EL (cell line): ENCODE measurements at regions not wholly inside any gene's neighbourhood (a gene's known extent, or its start where the extent isn't known, plus 50 kb on each side); places are given as distances from the start of the nearest gene placed in this dataset.

Source experiments
- DNase-seq: peaks from one replicate; pipeline ENCODE4 v3.0.0-alpha.2; 2016

DNA sequence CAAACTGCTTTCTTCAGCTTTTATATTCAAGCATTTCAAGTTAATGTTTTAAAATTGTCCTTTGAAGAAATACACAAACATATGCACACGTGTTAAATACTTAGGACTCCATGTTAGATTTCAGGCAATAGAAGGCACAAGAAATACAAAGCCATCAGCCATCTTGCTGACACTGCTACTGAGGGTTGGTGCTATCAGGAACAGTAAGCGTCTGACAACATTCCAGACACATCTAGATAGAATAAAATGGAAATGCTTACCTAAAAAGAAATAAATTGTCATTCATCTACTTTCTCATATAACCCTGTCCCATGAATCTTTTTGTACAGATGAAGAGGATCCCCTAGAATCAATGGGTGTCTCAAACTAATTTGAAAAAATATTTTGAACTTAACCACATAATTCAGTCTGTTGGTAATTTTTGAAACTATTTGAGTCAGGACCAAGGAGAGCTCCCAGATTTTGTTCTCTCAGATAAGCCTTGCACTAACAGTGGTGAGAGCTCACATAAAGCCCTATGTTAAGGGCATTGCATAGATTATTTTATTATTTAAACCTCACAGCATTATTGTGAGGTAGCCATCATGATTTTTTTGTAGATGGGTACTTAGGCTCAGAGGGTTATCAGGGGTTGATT lies 631.1 kb upstream of the POU3F2 start:
- DNase-seq, result peak; percentile 0

DNA sequence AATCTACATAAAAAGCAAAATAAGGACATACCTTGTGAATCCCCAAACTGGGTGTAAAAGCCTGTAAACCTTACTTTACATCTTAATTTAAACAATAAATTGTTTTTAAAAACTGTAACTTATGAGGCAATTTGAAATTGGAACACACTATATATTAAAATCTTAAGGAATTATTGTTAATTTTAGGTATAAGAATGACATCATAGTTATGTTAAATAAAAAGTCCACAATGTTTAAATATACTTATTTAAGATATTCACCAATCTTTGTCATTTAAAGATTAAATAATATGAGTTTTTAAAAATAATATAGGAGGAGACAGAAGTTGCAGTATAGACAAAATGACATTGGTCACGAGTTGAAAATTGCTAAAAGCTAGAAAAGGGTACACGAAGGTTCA lies 621.9 kb upstream of the POU3F2 start:
- DNase-seq, result no peak

DNA sequence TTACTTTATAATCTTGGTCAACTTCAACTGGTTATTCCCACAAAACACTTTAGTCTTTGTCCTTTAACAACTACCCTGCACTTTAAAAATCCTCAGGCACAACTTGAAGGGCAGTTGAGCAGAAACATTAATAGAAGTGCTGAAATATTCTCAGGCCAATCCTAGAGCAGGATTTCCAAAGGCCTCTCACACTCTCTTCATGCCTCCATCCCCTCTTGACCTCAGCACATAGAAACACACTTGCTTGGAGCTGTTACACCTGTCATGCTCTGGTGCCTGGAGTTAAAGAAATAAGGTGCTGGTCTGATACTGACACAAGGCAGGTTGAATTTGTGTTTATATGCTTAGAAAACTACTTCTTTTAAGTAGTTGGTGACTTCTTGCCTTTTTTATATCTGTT lies 618.8 kb upstream of the POU3F2 start:
- no peak for DNase-seq

DNA sequence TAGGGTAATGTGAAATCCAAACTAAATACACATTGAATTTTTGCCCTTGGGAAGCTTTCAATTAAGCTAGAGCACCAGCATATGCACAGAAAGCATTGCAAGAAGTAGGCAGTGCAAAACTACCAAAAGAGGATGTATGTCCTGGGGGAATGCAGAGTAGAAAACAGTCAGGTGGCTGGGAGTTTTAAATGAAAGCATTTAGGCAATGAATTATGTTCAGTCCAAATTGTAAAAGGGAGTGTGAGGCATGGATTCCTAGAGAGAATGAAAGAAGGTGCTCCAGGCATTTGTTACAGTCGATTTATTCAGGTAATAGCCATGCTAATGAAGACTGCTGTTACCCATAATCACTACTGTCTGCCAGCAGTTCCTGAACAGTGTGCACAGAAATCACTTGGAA lies 604.1 kb upstream of the POU3F2 start:
- no peak for DNase-seq

DNA sequence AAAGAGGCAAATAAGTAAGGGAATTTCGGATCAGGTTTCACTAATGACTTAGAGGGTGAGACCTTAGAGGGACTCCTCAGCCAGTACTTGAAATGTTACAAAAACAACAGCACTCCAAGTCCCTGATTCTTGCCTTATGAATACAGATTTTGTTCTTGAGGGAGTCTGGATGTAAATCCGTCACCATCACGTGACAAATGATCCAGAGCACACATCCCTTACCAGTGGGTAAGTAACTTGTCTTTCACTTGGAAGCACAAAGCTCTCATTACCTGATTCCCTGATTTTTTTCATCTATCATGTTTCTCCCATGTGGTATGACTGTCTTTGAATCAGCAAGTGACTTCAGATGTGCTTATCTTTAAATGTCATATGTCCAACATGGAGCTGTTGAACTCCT lies 595.3 kb upstream of the POU3F2 start:
- no peak for DNase-seq

DNA sequence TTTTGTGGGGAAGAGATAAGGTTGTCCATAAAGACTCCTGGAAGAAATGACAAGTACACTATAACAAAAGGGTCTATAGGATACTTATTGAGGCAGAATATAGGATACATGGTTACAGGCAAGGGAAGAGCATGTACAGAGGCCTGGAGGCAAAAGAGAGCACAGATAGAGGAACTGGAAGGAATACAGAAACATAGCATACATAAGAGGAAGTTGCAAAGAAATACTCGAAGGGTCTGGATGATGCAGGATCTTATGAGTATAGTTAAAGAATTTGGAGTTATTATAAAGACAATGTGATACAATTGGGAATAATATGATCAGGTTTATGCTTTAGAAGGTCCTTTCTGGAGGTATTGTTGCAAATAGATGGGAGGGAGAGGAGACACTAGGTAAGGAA lies 592.7 kb upstream of the POU3F2 start:
- no peak for DNase-seq

DNA sequence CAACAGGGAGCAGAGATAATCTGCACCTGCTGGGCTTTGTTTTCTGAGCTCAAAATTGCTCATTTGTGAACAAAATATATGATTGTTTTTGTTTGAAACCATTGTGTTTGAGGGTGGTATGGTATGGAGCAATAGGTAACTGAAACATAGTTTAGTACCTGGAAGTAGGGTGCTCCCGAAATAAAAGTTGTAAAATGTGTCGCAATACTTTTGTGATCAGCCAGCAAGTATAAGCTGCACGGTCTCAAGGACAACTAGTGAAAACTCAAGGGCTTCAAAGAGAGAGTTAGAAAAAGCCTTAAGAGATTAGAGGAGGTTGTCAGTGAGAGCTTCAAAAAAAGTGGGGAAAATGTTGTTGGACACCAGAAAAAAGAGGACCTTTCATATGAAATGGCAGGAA lies 579.8 kb upstream of the POU3F2 start:
- DNase-seq, result no peak

DNA sequence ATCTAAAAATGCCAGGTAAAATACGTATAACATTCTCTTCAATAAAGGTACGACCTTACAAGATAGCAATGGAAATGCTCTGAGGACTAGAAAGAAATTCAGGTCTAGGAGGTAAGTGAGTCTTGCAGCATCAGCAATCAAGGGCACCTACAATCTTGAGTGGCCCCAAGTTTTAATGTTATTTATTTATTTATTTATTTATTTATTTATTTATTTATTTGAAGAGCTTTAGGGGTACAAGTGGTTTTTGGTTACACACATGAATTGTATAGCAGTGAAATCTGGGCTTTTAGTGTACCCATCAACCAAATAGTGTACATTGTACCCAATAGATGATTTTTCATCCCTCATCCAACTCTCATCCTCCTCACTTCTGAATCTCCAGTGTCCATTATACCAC lies 574.0 kb upstream of the POU3F2 start:
- DNase-seq, result no peak

DNA sequence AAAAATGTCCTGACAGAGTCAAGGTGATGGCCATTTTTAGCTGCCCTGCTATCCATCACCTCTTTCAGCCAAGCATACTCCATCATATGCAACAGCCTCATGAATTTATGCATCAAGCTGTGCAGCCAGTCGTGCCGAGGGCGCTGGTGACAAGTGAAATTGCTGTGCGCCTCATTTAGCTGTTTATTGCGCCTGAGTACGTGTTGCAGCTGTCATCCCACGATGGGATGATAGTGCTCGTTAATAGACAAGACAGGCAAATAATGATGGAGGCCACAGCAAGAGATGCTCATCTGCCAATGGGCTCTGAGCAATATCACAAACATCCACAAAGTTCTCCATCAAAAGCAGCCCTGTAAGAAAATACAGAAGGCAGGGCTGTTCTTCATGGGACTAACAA lies 562.3 kb upstream of the POU3F2 start:
- no peak for DNase-seq

DNA sequence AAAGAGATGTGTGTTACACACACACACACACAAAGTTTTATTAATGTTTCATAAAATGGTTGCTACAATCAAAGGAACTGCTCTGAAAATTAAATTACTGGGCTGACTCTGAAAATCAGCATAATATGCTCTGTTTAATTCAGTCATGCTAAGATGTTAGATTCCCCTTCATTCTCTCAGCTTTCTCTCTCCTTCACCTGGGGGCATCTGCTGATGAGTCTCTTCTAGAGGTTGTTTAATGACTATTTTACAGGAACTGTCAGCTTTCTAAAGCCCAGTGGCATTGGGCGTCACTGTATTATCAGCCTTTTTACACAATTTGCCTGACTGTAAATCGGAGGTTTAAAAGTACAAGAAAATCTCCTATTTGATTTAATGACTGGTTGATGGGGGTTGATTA lies 559.7 kb upstream of the POU3F2 start:
- no peak for DNase-seq

DNA sequence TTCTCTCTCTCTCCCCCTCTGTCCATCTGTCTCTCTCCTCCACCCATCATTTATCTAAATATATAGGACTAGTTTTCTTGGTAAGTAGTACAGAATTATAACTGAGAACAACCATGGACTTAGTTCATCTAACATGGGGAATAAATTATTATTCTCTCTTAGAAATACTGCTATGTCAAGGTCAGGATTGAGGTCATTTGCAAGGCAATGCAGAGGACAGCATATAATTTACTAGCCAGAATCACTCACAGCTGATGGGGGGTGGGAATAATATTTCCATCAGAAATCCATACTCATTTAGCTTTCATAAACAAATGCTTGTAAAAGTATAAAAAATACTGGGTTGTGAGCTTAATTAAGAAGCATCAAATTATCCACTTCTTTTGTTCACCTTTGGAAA lies 553.9 kb upstream of the POU3F2 start:
- no peak for DNase-seq

DNA sequence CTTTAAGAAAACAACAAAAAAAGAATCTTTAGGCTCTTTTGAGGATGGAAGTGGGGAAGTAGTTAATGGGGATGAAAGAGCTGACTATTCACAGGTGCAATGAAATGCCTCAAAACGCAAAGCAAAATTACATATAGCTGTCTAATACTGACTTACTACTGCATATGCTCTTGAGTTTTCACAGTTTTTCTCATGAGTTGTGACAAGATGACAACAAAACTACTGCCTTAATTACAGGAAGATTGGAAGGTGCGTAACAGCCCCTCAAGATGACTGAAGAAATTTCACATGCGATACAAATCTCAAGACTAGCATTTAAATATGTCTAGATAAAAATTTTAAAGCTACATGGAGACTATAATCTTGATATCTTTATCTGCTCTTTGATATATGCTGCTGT lies 547.8 kb upstream of the POU3F2 start:
- DNase-seq, result no peak

DNA sequence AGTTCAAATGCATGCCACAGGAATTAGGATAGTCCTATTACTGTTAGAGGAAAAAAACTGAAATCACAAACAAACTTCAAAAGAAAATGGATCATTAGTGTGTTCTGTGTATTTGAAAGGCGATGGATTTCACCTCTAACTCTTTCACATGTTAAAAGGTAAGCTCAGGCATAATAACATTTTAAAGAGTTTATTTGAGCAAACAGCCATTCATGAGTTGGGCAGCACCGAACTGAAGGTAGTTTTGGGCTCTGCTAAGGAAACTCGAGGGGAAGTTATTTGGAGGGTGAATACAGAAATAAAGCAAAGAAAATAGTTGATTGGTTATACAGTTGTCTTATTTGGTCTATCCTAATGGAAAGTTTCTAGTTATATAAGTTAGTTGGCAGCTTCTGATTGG lies 546.5 kb upstream of the POU3F2 start:
- DNase-seq, result no peak

DNA sequence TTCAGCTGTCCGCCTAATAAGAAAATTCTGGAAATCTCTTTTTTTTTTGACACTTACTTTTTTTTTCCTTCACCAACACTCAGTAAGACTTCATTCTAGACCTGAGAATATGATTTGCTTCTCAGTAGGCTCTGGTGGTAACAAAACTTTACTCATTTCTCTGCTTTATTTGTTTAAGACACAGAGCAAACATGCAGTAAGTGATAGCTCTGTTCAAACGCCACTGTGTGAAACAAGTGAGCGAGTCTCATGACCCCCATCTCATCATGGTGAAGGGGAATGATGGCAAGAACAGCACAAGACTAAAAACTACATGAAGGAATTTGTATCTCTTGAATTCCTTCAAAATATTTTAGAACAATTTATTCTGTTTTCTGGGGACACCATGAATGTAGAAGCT lies 541.6 kb upstream of the POU3F2 start:
- DNase-seq, result no peak

DNA sequence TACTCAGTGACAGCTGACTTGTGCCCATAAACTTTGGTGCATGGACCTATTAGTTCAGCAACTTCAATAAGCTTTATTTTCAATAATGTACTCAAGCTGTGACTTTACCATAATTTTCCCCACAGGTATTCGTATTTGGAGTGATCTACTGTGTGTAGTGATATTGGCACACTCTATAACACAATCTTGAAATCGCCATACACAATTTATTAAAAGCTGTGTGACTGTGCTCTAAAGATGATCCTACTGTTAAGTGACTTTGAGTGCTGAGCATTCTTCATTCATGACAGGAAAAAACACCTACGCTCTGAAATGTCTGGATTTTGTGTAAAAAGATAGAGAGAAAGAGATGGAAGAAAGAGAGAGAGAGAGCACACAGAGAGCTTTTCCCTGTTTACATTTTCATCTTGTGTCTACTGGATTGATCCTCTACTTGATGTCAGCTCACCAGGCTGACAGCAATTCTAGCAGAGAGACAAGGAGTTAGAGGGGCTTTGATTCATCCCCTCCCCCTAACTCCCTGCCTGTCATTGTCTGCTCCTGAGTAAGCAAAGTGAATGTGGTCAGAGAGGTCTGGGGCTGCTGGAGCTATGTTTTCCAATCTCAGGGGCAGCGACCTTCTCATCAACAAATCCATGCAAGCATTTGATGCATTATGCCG lies 538.7 kb upstream of the POU3F2 start:
- DNase-seq, result no peak

DNA sequence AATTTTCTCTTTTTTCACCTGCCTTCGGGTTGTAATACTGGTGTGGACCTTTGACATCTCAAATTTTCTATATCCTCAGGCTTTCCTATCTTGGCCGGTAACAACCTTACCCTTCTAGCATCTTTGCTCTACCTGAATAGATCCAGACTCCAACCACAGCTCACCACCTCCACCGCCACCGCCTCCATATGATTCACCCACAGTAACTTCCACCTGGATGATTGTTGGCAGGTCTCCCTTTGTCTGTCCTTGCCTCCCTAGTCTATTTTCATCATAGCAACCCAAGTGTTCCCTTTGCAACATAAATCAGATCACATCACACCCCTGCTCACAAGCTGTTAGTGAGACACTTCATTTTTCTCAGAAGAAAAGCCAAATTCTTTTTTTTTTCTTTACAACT lies 525.8 kb upstream of the POU3F2 start:
- DNase-seq, result no peak

DNA sequence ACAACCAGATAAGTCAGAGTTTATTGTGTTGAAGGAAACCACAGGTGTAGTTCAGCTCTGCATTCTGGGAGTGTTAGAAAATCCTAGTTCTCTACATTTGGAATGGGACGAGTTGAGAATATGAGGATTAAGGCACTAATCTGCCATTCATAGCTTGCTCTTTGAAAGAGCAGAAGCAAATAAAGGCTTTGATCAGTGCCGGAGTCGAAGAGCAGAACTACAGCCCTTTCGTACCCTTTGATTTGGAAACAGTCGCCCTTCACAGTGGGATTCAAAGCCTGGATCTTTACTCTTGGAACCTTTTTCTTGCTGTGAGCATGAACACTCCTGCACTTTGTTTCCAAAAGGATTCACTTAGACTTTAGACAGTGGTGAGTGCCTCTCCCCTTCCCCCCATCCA lies 523.9 kb upstream of the POU3F2 start:
- no peak for DNase-seq

DNA sequence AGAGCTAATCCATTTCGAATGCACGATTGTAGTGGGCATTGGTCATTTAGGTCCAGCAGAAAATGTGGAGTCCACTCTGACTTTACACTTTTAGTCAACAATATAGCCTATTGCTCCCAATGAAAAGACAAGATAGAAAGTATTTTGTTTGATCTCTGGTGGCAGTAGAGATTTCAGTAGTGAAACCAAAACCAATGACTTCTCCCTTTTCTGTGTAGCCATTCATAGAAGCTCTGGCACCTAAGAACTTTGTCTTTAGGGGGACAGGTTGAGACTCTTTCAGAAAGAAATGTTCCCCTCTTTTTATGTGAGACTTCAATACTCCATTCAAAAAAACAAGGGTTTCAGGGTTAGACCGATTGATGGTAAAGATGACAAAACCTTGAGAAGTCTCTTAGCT lies 510.8 kb upstream of the POU3F2 start:
- no peak for DNase-seq

DNA sequence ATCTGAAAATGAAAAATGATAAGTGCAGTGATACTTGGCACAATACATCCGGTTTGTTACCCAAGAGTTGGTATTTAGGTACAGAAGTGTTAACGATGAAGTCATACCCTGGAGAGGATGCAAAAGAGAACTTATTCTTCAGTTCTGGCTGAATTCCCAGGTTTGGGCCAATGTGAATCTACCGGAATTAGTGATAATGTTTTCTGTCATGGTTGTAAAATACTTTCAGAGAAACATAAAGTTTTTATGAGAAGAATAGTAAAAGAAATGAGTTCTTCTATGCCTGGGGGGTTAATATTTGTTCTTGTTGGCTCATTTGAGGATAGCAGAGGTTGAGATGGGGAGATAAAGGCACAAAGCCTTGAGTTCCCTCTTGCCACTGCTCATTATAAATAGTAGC lies 509.9 kb upstream of the POU3F2 start:
- no peak for DNase-seq

DNA sequence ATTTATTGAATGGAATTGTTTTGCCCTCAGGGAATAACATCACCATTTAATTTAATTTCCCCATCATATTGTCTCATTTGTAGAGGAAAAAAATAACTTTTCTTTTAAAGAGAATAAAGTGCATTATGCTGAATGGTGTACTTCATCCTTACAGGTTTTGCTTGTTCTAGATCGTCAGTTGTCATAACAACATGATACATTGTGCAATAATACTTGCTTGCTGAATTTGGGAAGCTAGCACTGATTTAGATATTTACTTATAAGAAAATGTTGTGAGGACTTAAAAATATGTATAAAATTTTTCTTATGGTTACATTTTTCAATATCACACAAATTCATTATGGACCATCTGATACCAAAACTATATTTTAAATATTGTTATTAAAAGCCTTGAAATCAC lies 509.0 kb upstream of the POU3F2 start:
- no peak for DNase-seq

DNA sequence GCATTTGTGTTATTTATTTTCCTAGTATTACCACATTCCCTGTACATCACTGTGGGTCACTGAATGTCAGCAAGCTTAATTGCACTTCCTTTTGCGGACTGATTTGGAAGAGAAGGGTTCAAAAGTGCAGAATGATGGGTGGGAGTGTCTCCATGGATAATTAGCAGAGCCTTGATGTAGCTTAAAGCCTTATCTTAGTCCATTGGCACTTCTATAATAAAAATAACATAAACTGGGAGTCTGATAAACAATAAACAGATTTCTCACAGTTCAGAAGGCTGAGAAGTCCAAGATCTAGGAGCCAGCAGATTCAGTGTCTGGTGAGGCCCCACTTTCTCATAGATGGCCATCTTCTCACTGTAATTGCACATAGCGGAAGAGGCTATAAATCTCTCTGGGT lies 501.1 kb upstream of the POU3F2 start:
- DNase-seq, result no peak

DNA sequence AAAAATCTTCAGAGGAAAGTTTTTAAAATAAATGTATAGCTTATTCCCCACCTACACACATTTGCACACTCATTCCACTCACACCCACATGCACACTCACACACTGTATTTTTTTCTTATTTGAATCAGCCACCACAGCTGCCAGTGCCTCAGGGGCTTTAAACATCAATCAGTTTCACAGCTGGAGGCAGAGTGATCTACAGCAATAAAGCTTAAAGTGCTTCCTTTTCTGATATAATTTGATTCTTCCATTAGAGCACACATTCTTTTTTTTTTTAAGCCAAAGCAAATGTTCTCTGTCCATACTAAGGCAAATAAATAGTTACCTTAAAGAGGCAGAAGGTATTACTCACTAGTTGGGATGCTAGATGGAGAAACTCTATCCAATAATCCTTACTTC lies 498.8 kb upstream of the POU3F2 start:
- no peak for DNase-seq

DNA sequence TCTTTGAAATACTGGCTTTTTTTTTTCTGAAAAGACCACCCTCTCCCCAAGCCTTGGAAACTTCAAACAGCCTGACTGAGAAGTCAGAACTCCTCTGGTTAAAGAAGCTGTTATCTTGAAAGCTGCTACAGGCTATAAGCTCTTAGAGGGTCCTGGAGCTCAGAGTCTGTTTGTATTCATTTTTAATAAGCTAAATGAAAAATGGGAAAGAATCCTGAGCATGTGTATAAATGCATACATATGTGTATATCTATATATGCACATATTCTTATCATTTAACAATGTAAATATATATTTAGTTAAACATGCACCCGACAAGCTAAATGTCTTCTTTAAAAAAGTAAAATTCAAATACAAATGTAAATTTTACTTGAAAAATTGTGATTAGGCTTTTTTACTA lies 494.9 kb upstream of the POU3F2 start:
- no peak for DNase-seq

DNA sequence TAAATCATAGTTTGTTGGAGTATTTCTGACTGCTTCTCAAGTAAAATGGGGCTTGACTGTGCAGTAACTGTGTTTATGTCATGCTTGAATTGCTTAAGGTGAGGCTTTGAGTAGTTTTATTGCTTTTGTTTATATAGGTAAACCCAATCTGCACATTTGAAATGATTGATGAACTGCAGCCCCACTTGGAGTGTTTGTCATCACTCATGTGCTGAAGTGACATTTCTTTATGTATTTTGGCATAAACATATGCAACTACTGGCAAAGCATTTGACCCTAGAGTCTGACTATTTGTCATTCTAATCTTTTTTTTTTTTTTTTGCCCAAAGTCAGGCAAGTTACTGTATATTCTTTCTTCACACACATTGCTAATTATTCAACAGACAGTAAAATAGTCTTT lies 491.4 kb upstream of the POU3F2 start:
- no peak for DNase-seq

DNA sequence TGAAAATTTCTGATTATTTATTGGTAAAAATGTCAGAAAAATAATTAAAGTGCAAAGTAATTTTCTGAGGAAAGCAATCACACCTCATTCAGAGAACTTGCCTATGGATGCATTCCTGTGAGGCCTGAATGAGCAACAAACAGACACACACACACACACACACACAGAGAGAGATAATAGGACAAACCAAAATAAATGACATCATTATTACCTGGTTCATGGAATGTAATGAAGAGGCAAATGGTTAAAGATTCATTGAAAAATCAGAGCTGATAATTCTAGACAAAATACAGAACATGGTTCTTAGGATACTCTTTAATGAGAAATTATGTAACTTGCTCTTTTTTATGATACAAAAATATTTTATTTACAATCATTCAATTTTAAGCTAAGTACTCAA lies 490.6 kb upstream of the POU3F2 start:
- no peak for DNase-seq
